ENCODE measurements at regions not wholly inside any gene's neighbourhood (a gene's known extent, or its start where the extent isn't known, plus 50 kb on each side); places are given as distances from the start of the nearest gene placed in this dataset.

GRCh38 chr11:60625262-60625661, 74.2 kb upstream of the MS4A8 start:
- no peak overlapping the region for H3K4me3 ChIP-seq (ENCODE audit: control insufficient read depth, low read depth, low read length)
- DNase-seq (ENCODE audit: low read depth): peak; percentile 4
- TF ChIP-seq, protein P1, sequence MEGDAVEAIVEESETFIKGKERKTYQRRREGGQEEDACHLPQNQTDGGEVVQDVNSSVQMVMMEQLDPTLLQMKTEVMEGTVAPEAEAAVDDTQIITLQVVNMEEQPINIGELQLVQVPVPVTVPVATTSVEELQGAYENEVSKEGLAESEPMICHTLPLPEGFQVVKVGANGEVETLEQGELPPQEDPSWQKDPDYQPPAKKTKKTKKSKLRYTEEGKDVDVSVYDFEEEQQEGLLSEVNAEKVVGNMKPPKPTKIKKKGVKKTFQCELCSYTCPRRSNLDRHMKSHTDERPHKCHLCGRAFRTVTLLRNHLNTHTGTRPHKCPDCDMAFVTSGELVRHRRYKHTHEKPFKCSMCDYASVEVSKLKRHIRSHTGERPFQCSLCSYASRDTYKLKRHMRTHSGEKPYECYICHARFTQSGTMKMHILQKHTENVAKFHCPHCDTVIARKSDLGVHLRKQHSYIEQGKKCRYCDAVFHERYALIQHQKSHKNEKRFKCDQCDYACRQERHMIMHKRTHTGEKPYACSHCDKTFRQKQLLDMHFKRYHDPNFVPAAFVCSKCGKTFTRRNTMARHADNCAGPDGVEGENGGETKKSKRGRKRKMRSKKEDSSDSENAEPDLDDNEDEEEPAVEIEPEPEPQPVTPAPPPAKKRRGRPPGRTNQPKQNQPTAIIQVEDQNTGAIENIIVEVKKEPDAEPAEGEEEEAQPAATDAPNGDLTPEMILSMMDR (IDR thresholded peaks at IDR 0.05; ENCODE audit: control insufficient read depth, insufficient read depth, low read depth, low read length, missing control alignments): peak; percentile 25

DNA sequence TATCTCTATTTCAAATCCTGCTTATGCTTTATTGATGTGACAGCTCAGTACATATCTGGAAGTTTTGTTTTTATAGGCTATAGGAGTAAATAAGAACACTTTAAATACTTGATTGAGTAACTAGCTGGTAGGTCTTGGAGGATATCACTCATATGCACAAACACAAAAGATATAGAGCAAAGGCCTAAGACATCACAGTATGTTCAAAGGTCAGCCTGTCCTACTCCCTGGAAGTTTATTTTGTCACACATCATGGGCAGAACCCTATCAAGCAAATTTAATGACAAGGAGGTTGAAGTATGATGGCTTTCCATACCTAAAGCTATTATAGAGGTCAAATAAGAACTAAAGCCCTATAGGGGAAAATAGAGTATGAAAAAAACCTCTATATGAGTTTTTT, 70.0 kb upstream of the MS4A8 start:
- DNase-seq (ENCODE audit: low read depth): no peak

DNA sequence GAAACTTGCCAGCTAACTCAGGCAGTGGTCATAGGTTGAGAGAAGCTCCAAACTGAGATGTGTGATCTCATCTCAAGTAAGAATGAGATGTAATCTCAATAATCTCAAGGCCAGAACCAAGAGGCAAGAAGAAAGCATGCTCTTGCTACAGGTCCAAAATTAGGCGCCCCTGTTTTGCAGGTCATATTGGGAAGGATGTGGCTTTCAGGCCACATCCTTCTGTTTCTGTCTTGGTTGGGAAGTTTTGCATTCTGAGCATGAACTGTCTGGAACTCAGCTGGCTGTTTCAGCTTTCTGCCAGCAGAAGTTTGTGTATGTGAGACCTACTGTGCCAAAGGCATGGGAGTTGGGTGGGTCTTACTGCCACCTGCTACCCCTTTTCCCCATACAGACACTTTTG, 67.5 kb upstream of the MS4A8 start:
- H3K4me3 ChIP-seq (ENCODE audit: control insufficient read depth, low read depth, low read length): no peak overlapping the region
- TF ChIP-seq, protein P1 (IDR thresholded peaks at IDR 0.05; ENCODE audit: control insufficient read depth, insufficient read depth, low read depth, low read length, missing control alignments): no peak
- DNase-seq (ENCODE audit: low read depth): no peak

More for the DNA sequence above, 70.0 kb upstream of the MS4A8 start:
- H3K4me3 ChIP-seq (ENCODE audit: control insufficient read depth, low read depth, low read length): no peak overlapping the region
- TF ChIP-seq, protein P1 (IDR thresholded peaks at IDR 0.05; ENCODE audit: control insufficient read depth, insufficient read depth, low read depth, low read length, missing control alignments): no peak

DNA sequence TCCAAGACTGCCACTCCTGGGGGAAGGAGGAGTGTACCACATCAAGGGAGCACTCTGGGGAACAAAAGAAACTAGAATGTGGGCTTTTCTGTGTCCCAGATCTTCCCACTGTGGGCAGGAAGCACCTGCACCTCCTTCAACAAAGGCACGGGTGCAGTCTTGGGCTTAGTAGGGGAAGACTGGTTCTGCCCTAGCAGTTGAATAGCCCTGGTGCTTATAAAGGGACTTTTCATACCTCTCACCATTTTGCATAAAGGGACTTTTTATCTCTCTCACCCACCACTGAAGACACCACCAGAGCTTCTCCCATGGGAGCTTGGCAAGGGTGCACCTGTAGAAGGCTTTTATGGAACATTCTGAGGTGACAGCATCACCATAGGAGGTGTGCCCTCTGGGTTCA, 65.8 kb upstream of the MS4A8 start:
- DNase-seq (ENCODE audit: low read depth): no peak
- TF ChIP-seq, protein P1 (IDR thresholded peaks at IDR 0.05; ENCODE audit: control insufficient read depth, insufficient read depth, low read depth, low read length, missing control alignments): no peak
- H3K4me3 ChIP-seq (ENCODE audit: control insufficient read depth, low read depth, low read length): no peak overlapping the region

- no peak for DNase-seq (ENCODE audit: low read depth)
Observed at GRCh38 chr11:60634126-60634525, 65.3 kb upstream of the MS4A8 start.

DNA sequence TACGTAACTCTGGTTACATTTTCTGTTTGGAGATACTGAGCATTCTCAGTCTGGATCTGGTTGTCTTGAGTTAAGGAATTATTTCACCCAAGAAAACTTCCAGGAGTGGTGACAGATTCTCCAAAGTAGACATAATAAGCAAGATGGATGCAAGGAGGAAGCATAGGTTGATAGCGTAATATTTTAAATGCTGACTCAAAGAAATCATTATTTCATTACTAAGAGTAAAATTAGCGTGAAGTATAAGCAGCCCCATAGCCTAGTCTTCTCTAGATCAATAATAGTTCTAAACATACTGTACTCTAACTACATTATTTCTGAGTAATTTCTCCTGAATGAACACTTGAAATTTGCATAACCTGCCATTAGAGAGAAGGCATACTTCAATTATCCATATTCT, 57.5 kb upstream of the MS4A8 start:
- DNase-seq (ENCODE audit: low read depth): no peak
- H3K4me3 ChIP-seq (ENCODE audit: control insufficient read depth, low read depth, low read length): no peak overlapping the region
- TF ChIP-seq, protein P1 (IDR thresholded peaks at IDR 0.05; ENCODE audit: control insufficient read depth, insufficient read depth, low read depth, low read length, missing control alignments): no peak

More at GRCh38 chr11:60634126-60634525, 65.3 kb upstream of the MS4A8 start:
- no peak overlapping the region for H3K4me3 ChIP-seq (ENCODE audit: control insufficient read depth, low read depth, low read length)
- TF ChIP-seq, protein P1 (IDR thresholded peaks at IDR 0.05; ENCODE audit: control insufficient read depth, insufficient read depth, low read depth, low read length, missing control alignments): no peak

- DNase-seq (ENCODE audit: low read depth): no peak
- TF ChIP-seq, protein P1 (IDR thresholded peaks at IDR 0.05; ENCODE audit: control insufficient read depth, insufficient read depth, low read depth, low read length, missing control alignments): no peak
- no peak overlapping the region for H3K4me3 ChIP-seq (ENCODE audit: control insufficient read depth, low read depth, low read length)
Observed at GRCh38 chr11:60647087-60647486, 52.3 kb upstream of the MS4A8 start.

Measured in AG09309 (cell line).